ENCODE measurements at regions not wholly inside any gene's neighbourhood (a gene's known extent, or its start where the extent isn't known, plus 50 kb on each side); places are given as distances from the start of the nearest gene placed in this dataset.

GRCh38 chr10:47098238-47098637 lies 187.0 kb downstream of the PTPN20 start:
- Histone ChIP-seq H3K79me2 (ENCODE audit: control insufficient read depth, insufficient read depth, low read length) (no peaks in the 10 kb centered on the region), H3K27ac (ENCODE audit: low read length in 2 of 2) (no peak overlapping the region), H3K4me2 (replicated peaks; ENCODE audit: low read depth, low read length, poor library complexity, severe bottlenecking) (no peak overlapping the region), H3K4me1 (ENCODE audit: control insufficient read depth in 2 of 2, insufficient read depth in 2 of 2, low read length in 2 of 2) (no peaks in the 10 kb centered on the region), H2AFZ (ENCODE audit: insufficient read depth, low read depth, low read length, poor library complexity, severe bottlenecking) (no peak overlapping the region), H4K20me1 (ENCODE audit: control insufficient read depth, insufficient read depth, low read length, poor library complexity, severe bottlenecking) (no peaks in the 10 kb centered on the region), H3K4me3 (ENCODE audit: control extremely low read depth in 1 of 5, extremely low read depth in 1 of 5, insufficient read depth in 1 of 5, low read depth in 2 of 5, low read length in 4 of 5) (no peak overlapping the region), H3K36me3 (replicated peaks in 1 of 2; ENCODE audit: control extremely low read depth in 1 of 2, control insufficient read depth in 1 of 2, extremely low read depth in 1 of 2, insufficient read depth in 2 of 2, low read length in 1 of 2) (no peaks in the 10 kb centered on the region), H3K9ac (ENCODE audit: low read length) (no peak overlapping the region), H3K27me3 (replicated peaks in 1 of 4; ENCODE audit: control extremely low read depth in 1 of 4, control insufficient read depth in 3 of 4, insufficient read depth in 4 of 4, low read length in 3 of 4) (peaks cover 0 to 7% (median 1%) of the 10 kb centered on the region in 4 experiments), H3K9me3 (ENCODE audit: control extremely low read depth in 1 of 3, control insufficient read depth in 2 of 3, insufficient read depth in 1 of 3, low read length in 2 of 3) (peaks cover 0 to 7% (median 0%) of the 10 kb centered on the region in 3 donors)
- ATAC-seq (ENCODE audit: low read depth) (no peak), DNase-seq (no peak)
- peaks cover 9% of the 10 kb centered on the region for H3K27me3 Mint-ChIP-seq
- WGBS (ENCODE audit: insufficient coverage), result 83% methylated on average over 1 of the region's 3 CpGs
- ChIA-PET CTCF (no interaction called here), POLR2A (no interaction called here)
- no peak overlapping the region for H3K27ac Mint-ChIP-seq
- H3K4me1 Mint-ChIP-seq, result no peaks in the 10 kb centered on the region
- no peaks in the 10 kb centered on the region for H3K9me3 Mint-ChIP-seq (ENCODE audit: insufficient read depth)
- H3K4me3 Mint-ChIP-seq, result no peak overlapping the region
- intact Hi-C loops (cut with micrococcal nuclease), result no loop called here
- TF ChIP-seq CTCF (IDR thresholded peaks at IDR 0.05), result no peak
- no peak for TF ChIP-seq EZH2 (IDR thresholded peaks at IDR 0.05; ENCODE audit: borderline replicate concordance, insufficient read depth, low read depth, low read length, poor library complexity, severe bottlenecking)

DNA sequence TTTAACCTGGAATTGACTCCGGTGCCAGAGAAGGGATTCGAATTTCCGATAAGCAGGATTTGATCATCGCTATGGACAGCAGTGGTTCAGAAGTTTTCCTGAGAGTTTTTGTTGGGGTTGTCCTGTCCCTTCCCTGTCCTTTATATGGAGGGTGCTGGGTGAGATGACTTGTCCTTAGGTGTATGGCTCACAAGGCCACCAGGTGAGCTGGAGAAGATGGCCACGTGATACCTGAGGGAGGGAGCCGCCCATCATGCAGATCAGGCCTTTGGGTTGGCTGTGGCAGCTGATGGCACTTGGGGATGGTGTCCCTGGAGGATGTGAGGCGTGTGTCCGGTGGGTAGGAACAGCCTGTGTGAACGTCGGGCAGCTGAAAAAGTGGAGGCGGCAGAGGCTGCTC lies 187.7 kb downstream of the PTPN20 start:
- CTCF ChIA-PET, result interaction anchor here (0.7 kb wide), 1 partner anchor 21 kb away, joined by 4 read pairs; no protein-coding TSS in a partner anchor
- H3K9ac ChIP-seq (ENCODE audit: low read length), result no peak overlapping the region
- no peak overlapping the region for H2AFZ ChIP-seq (ENCODE audit: insufficient read depth, low read depth, low read length, poor library complexity, severe bottlenecking)
- H4K20me1 ChIP-seq (ENCODE audit: control insufficient read depth, insufficient read depth, low read length, poor library complexity, severe bottlenecking), result no peaks in the 10 kb centered on the region
- H3K4me3 Mint-ChIP-seq, result no peak overlapping the region
- POLR2A ChIA-PET, result no interaction called here
- H3K27ac ChIP-seq (ENCODE audit: low read length in 2 of 2), result no peak overlapping the region
- intact Hi-C loops (cut with micrococcal nuclease), result no loop called here
- peaks cover 9% of the 10 kb centered on the region for H3K27me3 Mint-ChIP-seq
- H3K4me1 Mint-ChIP-seq, result no peaks in the 10 kb centered on the region
- 97% methylated on average over 11 of the region's 11 CpGs for WGBS (ENCODE audit: insufficient coverage)
- no peaks in the 10 kb centered on the region for H3K4me1 ChIP-seq (ENCODE audit: control insufficient read depth in 2 of 2, insufficient read depth in 2 of 2, low read length in 2 of 2)
- no peak overlapping the region for H3K4me3 ChIP-seq (ENCODE audit: control extremely low read depth in 1 of 5, extremely low read depth in 1 of 5, insufficient read depth in 1 of 5, low read depth in 2 of 5, low read length in 4 of 5)
- peaks cover 0 to 7% (median 0%) of the 10 kb centered on the region in 3 donors for H3K9me3 ChIP-seq (ENCODE audit: control extremely low read depth in 1 of 3, control insufficient read depth in 2 of 3, insufficient read depth in 1 of 3, low read length in 2 of 3)
- ATAC-seq (ENCODE audit: low read depth) (no peak), DNase-seq (no peak)
- H3K27ac Mint-ChIP-seq, result no peak overlapping the region
- no peak for TF ChIP-seq CTCF (IDR thresholded peaks at IDR 0.05)
- TF ChIP-seq EZH2 (IDR thresholded peaks at IDR 0.05; ENCODE audit: borderline replicate concordance, insufficient read depth, low read depth, low read length, poor library complexity, severe bottlenecking), result no peak
- peaks cover 0 to 4% (median 1%) of the 10 kb centered on the region in 4 experiments for H3K27me3 ChIP-seq (replicated peaks in 1 of 4; ENCODE audit: control extremely low read depth in 1 of 4, control insufficient read depth in 3 of 4, insufficient read depth in 4 of 4, low read length in 3 of 4)
- H3K79me2 ChIP-seq (ENCODE audit: control insufficient read depth, insufficient read depth, low read length), result no peaks in the 10 kb centered on the region
- no peaks in the 10 kb centered on the region for H3K9me3 Mint-ChIP-seq (ENCODE audit: insufficient read depth)
- H3K4me2 ChIP-seq (replicated peaks; ENCODE audit: low read depth, low read length, poor library complexity, severe bottlenecking), result no peak overlapping the region
- H3K36me3 ChIP-seq (replicated peaks in 1 of 2; ENCODE audit: control extremely low read depth in 1 of 2, control insufficient read depth in 1 of 2, extremely low read depth in 1 of 2, insufficient read depth in 2 of 2, low read length in 1 of 2), result no peaks in the 10 kb centered on the region
